Activated CD8-positive, alpha-beta memory T cell treated with anti-CD3 and anti-CD28 coated beads, Interleukin-2, amount 10 ng/mL, durations not matched to agents 7 days and 5 days (primary cell): ENCODE measurements at regions not wholly inside any gene's neighbourhood (a gene's known extent, or its start where the extent isn't known, plus 50 kb on each side); places are given as distances from the start of the nearest gene placed in this dataset.
A peak's percentile ranks its signal among the peaks of the same experiment; 100 is the strongest.
"Not testable (repeated sequence)": the region's sequence is repeated elsewhere in the genome, so short reads cannot be mapped to it uniquely, and the experiment has no call there.

Experiments
- ATAC-seq: fragments of 150-1000 bp; cut with Tn5 transposase; one replicate; pipeline ENCODE4 v1.10.0; 2021; ENCODE audit warnings: moderate library complexity
- CTCF ChIA-PET: fragments of 350-600 bp; sonication (Branson Sonifier 250); formaldehyde crosslinking; loops from one replicate; lab custom pipeline; 2021; ENCODE audit warnings: antibody characterized with exemption; lab: Charles Lee
- DNase-seq: peaks from one replicate; pipeline ENCODE4 v3.0.0-alpha.2; 2020
- H3K27ac Mint-ChIP-seq: one replicate; pipeline ENCODE4 v1.8.0; 2021; ENCODE audit warnings: mild to moderate bottlenecking, mixed read lengths
- H3K27me3 Mint-ChIP-seq: one replicate; pipeline ENCODE4 v1.8.0; 2021; ENCODE audit warnings: mixed read lengths
- H3K36me3 Mint-ChIP-seq: one replicate; pipeline ENCODE4 v1.8.0; 2021; ENCODE audit warnings: mild to moderate bottlenecking, mixed read lengths
- H3K4me1 Mint-ChIP-seq: one replicate; pipeline ENCODE4 v1.8.0; 2021; ENCODE audit warnings: mixed read lengths
- H3K4me3 Mint-ChIP-seq: one replicate; pipeline ENCODE4 v1.8.0; 2021; ENCODE audit warnings: mild to moderate bottlenecking, moderate library complexity, mixed read lengths
- H3K9me3 Mint-ChIP-seq: one replicate; pipeline ENCODE4 v1.8.0; 2022; ENCODE audit warnings: low read depth, mixed read lengths

GRCh38 chr6:154928325-154928922 is 66.7 kb upstream of the TIAM2 start:
- no peaks in the 10 kb centered on the region for H3K27me3 Mint-ChIP-seq
- peaks cover 5% of the 10 kb centered on the region for H3K4me1 Mint-ChIP-seq
- H3K27ac Mint-ChIP-seq = no peak overlapping the region
- no peaks in the 10 kb centered on the region for H3K36me3 Mint-ChIP-seq
- CTCF ChIA-PET = interaction anchor here (0.7 to 6.1 kb wide), 22 partner anchors 9 to 378 kb away, joined by 3 to 60 read pairs (median 5); no protein-coding TSS in a partner anchor
- H3K9me3 Mint-ChIP-seq = no peaks in the 10 kb centered on the region
- DNase-seq (peak; percentile 74), ATAC-seq (peak; percentile 76)
- no peak overlapping the region for H3K4me3 Mint-ChIP-seq

GRCh38 chr6:154930451-154930851 is 64.7 kb upstream of the TIAM2 start:
- Mint-ChIP-seq H3K27me3 (no peaks in the 10 kb centered on the region), H3K4me1 (peaks cover 3% of the 10 kb centered on the region), H3K27ac (no peak overlapping the region), H3K9me3 (no peaks in the 10 kb centered on the region), H3K36me3 (no peaks in the 10 kb centered on the region), H3K4me3 (no peak overlapping the region)
- CTCF ChIA-PET = interaction anchor here (1.0 to 6.1 kb wide), 4 partner anchors 150 to 255 kb away, joined by 4 to 45 read pairs (median 17); no protein-coding TSS in a partner anchor
- ATAC-seq (no peak), DNase-seq (no peak)

- ATAC-seq = no peak
- Mint-ChIP-seq H3K9me3 (no peaks in the 10 kb centered on the region), H3K36me3 (no peaks in the 10 kb centered on the region), H3K4me3 (no peak overlapping the region), H3K27ac (no peak overlapping the region), H3K27me3 (no peaks in the 10 kb centered on the region), H3K4me1 (peaks cover 3% of the 10 kb centered on the region)
- CTCF ChIA-PET = interaction anchor here (1.8 kb wide), 1 partner anchor 241 kb away, joined by 7 read pairs; no protein-coding TSS in a partner anchor
- no peak for DNase-seq
Measured at GRCh38 chr6:154931711-154932424, 63.2 kb upstream of the TIAM2 start.

GRCh38 chr6:154932515-154933027 is 62.5 kb upstream of the TIAM2 start:
- Mint-ChIP-seq H3K36me3 (no peaks in the 10 kb centered on the region), H3K27ac (no peak overlapping the region), H3K4me1 (peaks cover 3% of the 10 kb centered on the region), H3K9me3 (no peaks in the 10 kb centered on the region), H3K4me3 (no peak overlapping the region), H3K27me3 (no peaks in the 10 kb centered on the region)
- ATAC-seq = no peak
- no peak for DNase-seq
- CTCF ChIA-PET = no interaction called here

- H3K4me1 Mint-ChIP-seq = peaks cover 2% of the 10 kb centered on the region
- H3K4me3 Mint-ChIP-seq = no peak overlapping the region
- CTCF ChIA-PET = no interaction called here
- DNase-seq (no peak), ATAC-seq (no peak)
- no peak overlapping the region for H3K27ac Mint-ChIP-seq
- no peaks in the 10 kb centered on the region for H3K27me3 Mint-ChIP-seq
- H3K9me3 Mint-ChIP-seq = no peaks in the 10 kb centered on the region
- no peaks in the 10 kb centered on the region for H3K36me3 Mint-ChIP-seq
Measured at GRCh38 chr6:154933181-154933827, 61.8 kb upstream of the TIAM2 start.

GRCh38 chr6:154937306-154938220 is 57.6 kb upstream of the TIAM2 start:
- peaks cover 2% of the 10 kb centered on the region for H3K4me1 Mint-ChIP-seq
- H3K27me3 Mint-ChIP-seq = no peaks in the 10 kb centered on the region
- ATAC-seq (no peak), DNase-seq (no peak)
- H3K36me3 Mint-ChIP-seq = no peaks in the 10 kb centered on the region
- CTCF ChIA-PET = no interaction called here
- H3K9me3 Mint-ChIP-seq = no peaks in the 10 kb centered on the region
- H3K27ac Mint-ChIP-seq = no peak overlapping the region
- no peak overlapping the region for H3K4me3 Mint-ChIP-seq

- Mint-ChIP-seq H3K36me3 (no peaks in the 10 kb centered on the region), H3K27me3 (no peaks in the 10 kb centered on the region), H3K27ac (no peak overlapping the region), H3K9me3 (no peaks in the 10 kb centered on the region), H3K4me1 (peaks cover 2% of the 10 kb centered on the region), H3K4me3 (no peak overlapping the region)
- ATAC-seq = no peak
- CTCF ChIA-PET = interaction anchor here (0.9 kb wide), 1 partner anchor 10 kb away, joined by 3 read pairs; no protein-coding TSS in a partner anchor
- DNase-seq = no peak
Measured at GRCh38 chr6:154938221-154938580, 56.9 kb upstream of the TIAM2 start.

GRCh38 chr6:154938727-154939285 is 56.3 kb upstream of the TIAM2 start:
- not testable (repeated sequence) for H3K4me3 Mint-ChIP-seq, H3K36me3 Mint-ChIP-seq, H3K27me3 Mint-ChIP-seq, ATAC-seq, H3K9me3 Mint-ChIP-seq, H3K4me1 Mint-ChIP-seq, H3K27ac Mint-ChIP-seq, DNase-seq
- CTCF ChIA-PET = interaction anchor here (0.9 kb wide), 1 partner anchor 11 kb away, joined by 3 read pairs; no protein-coding TSS in a partner anchor

- no peak for ATAC-seq
- no peak overlapping the region for H3K27ac Mint-ChIP-seq
- H3K9me3 Mint-ChIP-seq = no peaks in the 10 kb centered on the region
- peaks cover 1% of the 10 kb centered on the region for H3K36me3 Mint-ChIP-seq
- H3K4me3 Mint-ChIP-seq = no peak overlapping the region
- no peak for DNase-seq
- no peaks in the 10 kb centered on the region for H3K27me3 Mint-ChIP-seq
- H3K4me1 Mint-ChIP-seq = peaks cover 2% of the 10 kb centered on the region
- CTCF ChIA-PET = no interaction called here
Measured at GRCh38 chr6:154942770-154943169, 52.3 kb upstream of the TIAM2 start.

GRCh38 chr6:154945271-154945890 is 49.7 kb upstream of the TIAM2 start:
- DNase-seq (no peak), ATAC-seq (no peak)
- H3K27ac Mint-ChIP-seq = no peak overlapping the region
- CTCF ChIA-PET = no interaction called here
- peaks cover 2% of the 10 kb centered on the region for H3K4me1 Mint-ChIP-seq
- H3K36me3 Mint-ChIP-seq = peaks cover 7% of the 10 kb centered on the region
- no peaks in the 10 kb centered on the region for H3K27me3 Mint-ChIP-seq
- no peak overlapping the region for H3K4me3 Mint-ChIP-seq
- H3K9me3 Mint-ChIP-seq = no peaks in the 10 kb centered on the region
